Activated naive CD8-positive, alpha-beta T cell treated with anti-CD3 and anti-CD28 coated beads, Interleukin-2, amount 50 U/mL, for 24 hours (primary cell): ENCODE measurements at regions not wholly inside any gene's neighbourhood (a gene's known extent, or its start where the extent isn't known, plus 50 kb on each side); places are given as distances from the start of the nearest gene placed in this dataset.
A peak's percentile ranks its signal among the peaks of the same experiment; 100 is the strongest.
"Not testable (repeated sequence)": the region's sequence is repeated elsewhere in the genome, so short reads cannot be mapped to it uniquely, and the experiment has no call there.

Source experiments
- ATAC-seq: fragments of 150-1000 bp; cut with Tn5 transposase; one replicate; pipeline ENCODE4 v1.10.0; 2021
- DNase-seq: peaks from one replicate; pipeline ENCODE4 v3.0.0; 2021
- H3K27ac Mint-ChIP-seq: one replicate; pipeline ENCODE4 v1.8.0; 2021; ENCODE audit warnings: mild to moderate bottlenecking, mixed read lengths
- H3K27me3 Mint-ChIP-seq: one replicate; pipeline ENCODE4 v1.8.0; 2021; ENCODE audit warnings: mixed read lengths
- H3K36me3 Mint-ChIP-seq: one replicate; pipeline ENCODE4 v1.8.0; 2021; ENCODE audit warnings: low read depth, mixed read lengths
- H3K4me1 Mint-ChIP-seq: one replicate; pipeline ENCODE4 v1.8.0; 2021; ENCODE audit warnings: mixed read lengths
- H3K4me3 Mint-ChIP-seq: one replicate; pipeline ENCODE4 v1.8.0; 2021; ENCODE audit warnings: mild to moderate bottlenecking, moderate library complexity, mixed read lengths
- H3K9me3 Mint-ChIP-seq: one replicate; pipeline ENCODE4 v1.8.0; 2021; ENCODE audit warnings: mixed read lengths

GRCh38 chr11:93065074-93065674 lies 95.7 kb downstream of the MTNR1B start:
- not testable (repeated sequence) for H3K27ac Mint-ChIP-seq, H3K4me1 Mint-ChIP-seq, H3K9me3 Mint-ChIP-seq, ATAC-seq, H3K4me3 Mint-ChIP-seq, H3K36me3 Mint-ChIP-seq, DNase-seq
- H3K27me3 Mint-ChIP-seq: peaks cover 13% of the 10 kb centered on the region

- Mint-ChIP-seq H3K4me3 (no peak overlapping the region), H3K27me3 (peaks cover 16% of the 10 kb centered on the region), H3K4me1 (no peaks in the 10 kb centered on the region), H3K36me3 (no peaks in the 10 kb centered on the region), H3K9me3 (no peaks in the 10 kb centered on the region), H3K27ac (no peak overlapping the region)
- no peak for DNase-seq
- ATAC-seq: no peak
Measured at GRCh38 chr11:93067881-93068390, 98.5 kb downstream of the MTNR1B start.

- no peak for ATAC-seq
- Mint-ChIP-seq H3K9me3 (no peaks in the 10 kb centered on the region), H3K27ac (no peak overlapping the region), H3K27me3 (peaks cover 7% of the 10 kb centered on the region), H3K36me3 (no peaks in the 10 kb centered on the region), H3K4me3 (no peak overlapping the region), H3K4me1 (no peaks in the 10 kb centered on the region)
- no peak for DNase-seq
Measured at GRCh38 chr11:93072229-93072914, 102.9 kb downstream of the MTNR1B start.

DNA sequence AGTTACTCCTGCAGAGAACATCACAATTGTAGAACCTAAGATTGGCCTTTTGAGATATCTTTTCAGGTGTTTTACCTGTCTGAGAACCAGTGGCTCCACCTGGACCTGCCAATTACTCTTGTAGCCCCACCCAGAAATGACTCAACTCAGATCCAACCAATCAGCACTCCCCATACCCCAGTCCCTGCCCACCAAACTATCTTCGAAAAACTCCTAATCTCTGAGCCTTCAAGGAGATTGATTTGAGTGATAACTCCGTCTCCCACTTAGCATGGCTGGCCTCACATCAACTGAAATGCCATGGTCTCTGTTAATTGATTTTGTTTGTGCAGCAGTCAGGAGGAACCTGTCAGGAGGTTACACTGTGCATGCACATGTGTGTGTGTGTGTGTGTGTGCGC lies 103.6 kb downstream of the MTNR1B start:
- H3K36me3 Mint-ChIP-seq: no peaks in the 10 kb centered on the region
- no peaks in the 10 kb centered on the region for H3K9me3 Mint-ChIP-seq
- H3K27me3 Mint-ChIP-seq: peaks cover 12% of the 10 kb centered on the region
- no peak for ATAC-seq
- no peak overlapping the region for H3K27ac Mint-ChIP-seq
- no peak for DNase-seq
- no peaks in the 10 kb centered on the region for H3K4me1 Mint-ChIP-seq
- no peak overlapping the region for H3K4me3 Mint-ChIP-seq

- H3K9me3 Mint-ChIP-seq: no peaks in the 10 kb centered on the region
- H3K4me1 Mint-ChIP-seq: no peaks in the 10 kb centered on the region
- H3K27ac Mint-ChIP-seq: no peak overlapping the region
- no peak for DNase-seq
- no peak overlapping the region for H3K4me3 Mint-ChIP-seq
- peaks cover 12% of the 10 kb centered on the region for H3K27me3 Mint-ChIP-seq
- no peaks in the 10 kb centered on the region for H3K36me3 Mint-ChIP-seq
- no peak for ATAC-seq
Measured at GRCh38 chr11:93073508-93074280, 104.2 kb downstream of the MTNR1B start.

- no peak overlapping the region for H3K27ac Mint-ChIP-seq
- no peak overlapping the region for H3K4me3 Mint-ChIP-seq
- H3K4me1 Mint-ChIP-seq: no peaks in the 10 kb centered on the region
- no peak for ATAC-seq
- H3K27me3 Mint-ChIP-seq: peaks cover 12% of the 10 kb centered on the region
- H3K36me3 Mint-ChIP-seq: no peaks in the 10 kb centered on the region
- no peaks in the 10 kb centered on the region for H3K9me3 Mint-ChIP-seq
- DNase-seq: no peak
Measured at GRCh38 chr11:93074352-93074751, 104.9 kb downstream of the MTNR1B start.

GRCh38 chr11:93075782-93076181 lies 106.3 kb downstream of the MTNR1B start:
- DNase-seq (no peak), ATAC-seq (no peak)
- H3K4me1 Mint-ChIP-seq: no peaks in the 10 kb centered on the region
- no peaks in the 10 kb centered on the region for H3K36me3 Mint-ChIP-seq
- H3K27me3 Mint-ChIP-seq: peaks cover 12% of the 10 kb centered on the region
- no peaks in the 10 kb centered on the region for H3K9me3 Mint-ChIP-seq
- no peak overlapping the region for H3K27ac Mint-ChIP-seq
- H3K4me3 Mint-ChIP-seq: no peak overlapping the region

GRCh38 chr11:93080146-93080759 lies 110.8 kb downstream of the MTNR1B start:
- ATAC-seq (no peak), DNase-seq (no peak)
- H3K27me3 Mint-ChIP-seq: peaks cover 10% of the 10 kb centered on the region
- H3K9me3 Mint-ChIP-seq: no peaks in the 10 kb centered on the region
- no peaks in the 10 kb centered on the region for H3K36me3 Mint-ChIP-seq
- H3K4me3 Mint-ChIP-seq: no peak overlapping the region
- no peak overlapping the region for H3K27ac Mint-ChIP-seq
- H3K4me1 Mint-ChIP-seq: no peaks in the 10 kb centered on the region

GRCh38 chr11:93081694-93082093 lies 112.2 kb downstream of the MTNR1B start:
- ATAC-seq (no peak), DNase-seq (no peak)
- Mint-ChIP-seq H3K4me3 (no peak overlapping the region), H3K4me1 (no peaks in the 10 kb centered on the region), H3K9me3 (no peaks in the 10 kb centered on the region), H3K27me3 (peaks cover 10% of the 10 kb centered on the region), H3K27ac (no peak overlapping the region), H3K36me3 (no peaks in the 10 kb centered on the region)

- no peak overlapping the region for H3K4me3 Mint-ChIP-seq
- no peaks in the 10 kb centered on the region for H3K4me1 Mint-ChIP-seq
- ATAC-seq: no peak
- H3K27me3 Mint-ChIP-seq: peaks cover 6% of the 10 kb centered on the region
- no peak overlapping the region for H3K27ac Mint-ChIP-seq
- H3K9me3 Mint-ChIP-seq: no peaks in the 10 kb centered on the region
- DNase-seq: no peak
- H3K36me3 Mint-ChIP-seq: no peaks in the 10 kb centered on the region
Measured at GRCh38 chr11:93082900-93083299, 113.4 kb downstream of the MTNR1B start.

DNA sequence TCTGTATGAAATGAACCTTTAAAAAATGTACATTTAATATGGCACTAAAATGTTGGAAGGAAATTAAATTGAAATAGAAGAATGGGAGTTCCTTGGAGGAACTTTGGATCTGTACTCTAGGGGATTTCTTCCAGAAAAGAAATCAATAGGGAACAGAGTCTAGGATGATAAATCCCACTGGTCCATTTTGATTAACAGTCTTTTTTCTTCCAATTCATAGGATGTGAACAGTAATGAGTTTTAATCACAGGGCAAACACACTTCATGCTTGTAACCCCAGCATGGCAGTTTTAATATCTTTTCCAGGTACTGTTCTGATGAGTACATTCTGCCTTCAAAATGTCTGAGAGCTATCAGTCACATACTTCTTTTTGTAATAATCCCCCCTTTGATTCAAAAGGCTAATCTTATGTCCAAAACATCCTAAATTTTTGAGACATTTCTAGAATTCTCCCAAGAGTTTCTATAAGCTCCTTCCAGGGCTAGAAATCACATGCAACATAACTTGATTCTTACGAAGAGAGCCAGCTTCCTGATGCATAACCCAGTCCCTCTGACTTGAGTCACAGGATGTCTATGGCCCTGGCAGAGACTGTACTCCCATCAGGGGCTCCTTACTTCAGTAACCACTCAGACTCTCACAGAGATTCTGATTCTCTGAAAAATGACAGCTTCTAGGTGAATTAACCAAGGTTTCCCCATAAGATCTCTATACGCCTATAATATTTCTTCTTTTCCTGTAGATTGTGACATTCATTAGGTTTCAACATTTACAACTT lies 112.9 kb downstream of the SLC36A4 start:
- H3K4me1 Mint-ChIP-seq: no peaks in the 10 kb centered on the region
- no peaks in the 10 kb centered on the region for H3K36me3 Mint-ChIP-seq
- no peak for ATAC-seq
- no peak overlapping the region for H3K27ac Mint-ChIP-seq
- H3K9me3 Mint-ChIP-seq: no peaks in the 10 kb centered on the region
- peaks cover 5% of the 10 kb centered on the region for H3K27me3 Mint-ChIP-seq
- no peak overlapping the region for H3K4me3 Mint-ChIP-seq
- no peak for DNase-seq

DNA sequence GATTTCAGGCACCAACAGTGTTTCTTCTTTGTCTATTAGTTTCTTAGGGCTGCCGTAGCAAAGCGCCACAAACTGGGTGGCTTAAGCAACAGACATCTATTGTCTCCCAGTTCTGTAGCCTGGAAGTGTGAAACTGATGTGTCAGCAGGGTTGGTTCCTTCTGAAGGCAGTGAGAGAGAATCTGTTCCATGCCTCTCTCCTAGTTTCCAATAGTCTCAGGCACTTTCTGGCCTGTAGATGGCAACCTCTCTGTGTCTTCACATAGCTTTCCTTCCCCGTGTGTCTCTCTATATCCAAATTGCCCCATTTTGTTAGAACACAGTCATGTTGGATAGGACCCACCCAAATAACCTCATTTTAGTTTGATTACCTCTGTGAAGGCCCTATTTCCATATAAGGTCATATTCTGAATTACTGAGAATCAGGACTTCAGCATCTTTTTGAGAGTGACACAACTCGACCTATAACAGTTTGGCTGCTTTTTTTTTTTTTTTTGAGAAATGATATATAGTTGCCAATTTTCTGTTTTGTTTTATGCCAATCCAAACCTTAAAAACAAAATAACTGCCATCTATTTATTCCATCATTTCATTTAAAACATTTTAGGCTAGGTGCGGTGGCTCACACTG lies 108.2 kb downstream of the SLC36A4 start:
- no peak overlapping the region for H3K27ac Mint-ChIP-seq
- H3K4me1 Mint-ChIP-seq: no peaks in the 10 kb centered on the region
- H3K36me3 Mint-ChIP-seq: no peaks in the 10 kb centered on the region
- H3K4me3 Mint-ChIP-seq: no peak overlapping the region
- peak; percentile 59 for ATAC-seq
- no peak for DNase-seq
- peaks cover 5% of the 10 kb centered on the region for H3K27me3 Mint-ChIP-seq
- peaks cover 4% of the 10 kb centered on the region for H3K9me3 Mint-ChIP-seq
